DND-41 (cell line): ENCODE measurements at regions not wholly inside any gene's neighbourhood (a gene's known extent, or its start where the extent isn't known, plus 50 kb on each side); places are given as distances from the start of the nearest gene placed in this dataset.

Experiments used
- CTCF ChIP-seq: IDR thresholded peaks from 2 replicates; pipeline ENCODE4 v1.5.1; 2012; ENCODE audit warnings: borderline replicate concordance, low read length, moderate library complexity, mild to moderate bottlenecking; ENCODE audit not compliant: poor library complexity, severe bottlenecking; ENCODE audit errors: extremely low read depth
- EZH2 ChIP-seq: IDR thresholded peaks from 3 replicates; pipeline ENCODE4 v1.6.1; 2012; ENCODE audit warnings: borderline replicate concordance, low read depth, mild to moderate bottlenecking, moderate library complexity, low read length, inconsistent platforms; ENCODE audit not compliant: severe bottlenecking

GRCh38 chr17:34710226-34710625, 130.8 kb downstream of the TMEM132E start:
- no peak for TF ChIP-seq CTCF
- TF ChIP-seq EZH2 = no peak
